ENCODE measurements at regions not wholly inside any gene's neighbourhood (a gene's known extent, or its start where the extent isn't known, plus 50 kb on each side); places are given as distances from the start of the nearest gene placed in this dataset.

GRCh38 chr11:95695181-95695580, 94.4 kb downstream of the FAM76B start:
- TF ChIP-seq EZH2 (IDR thresholded peaks at IDR 0.05), result no peak
- TF ChIP-seq POLR2AphosphoS5 (IDR thresholded peaks at IDR 0.05; ENCODE audit: borderline replicate concordance, low read depth, low read length), result no peak
- no peak for TF ChIP-seq FOXP2 (optimal IDR thresholded peaks at IDR 0.05; ENCODE audit: control extremely low read depth, extremely low read length, insufficient read depth)

All from SK-N-MC (cell line).